ENCODE measurements at regions not wholly inside any gene's neighbourhood (a gene's known extent, or its start where the extent isn't known, plus 50 kb on each side); places are given as distances from the start of the nearest gene placed in this dataset.
"Not testable (repeated sequence)": the region's sequence is repeated elsewhere in the genome, so short reads cannot be mapped to it uniquely, and the experiment has no call there.

GRCh38 chr10:125252937-125253336, 92.6 kb upstream of the CTBP2 start:
- TF ChIP-seq CTCF (IDR thresholded peaks at IDR 0.05; ENCODE audit: control extremely low read depth, extremely low read depth, low read depth, missing control alignments), result no peak
- DNase-seq (ENCODE audit: extremely low spot score), result no peak
- ChIA-PET POLR2A (no interaction called here), CTCF (no interaction called here)

- DNase-seq (ENCODE audit: extremely low spot score); CTCF ChIA-PET; POLR2A ChIA-PET: not testable (repeated sequence)
Measured at GRCh38 chr10:125250834-125251233, 90.5 kb upstream of the CTBP2 start.

- ChIA-PET POLR2A (no interaction called here), CTCF (no interaction called here)
- no peak for TF ChIP-seq CTCF (IDR thresholded peaks at IDR 0.05; ENCODE audit: control extremely low read depth, extremely low read depth, low read depth, missing control alignments)
- DNase-seq (ENCODE audit: extremely low spot score), result no peak
Measured at GRCh38 chr10:125249948-125250347, 89.6 kb upstream of the CTBP2 start.

- TF ChIP-seq CTCF (IDR thresholded peaks at IDR 0.05; ENCODE audit: control extremely low read depth, extremely low read depth, low read depth, missing control alignments), result no peak
- ChIA-PET CTCF (no interaction called here), POLR2A (no interaction called here)
- no peak for DNase-seq (ENCODE audit: extremely low spot score)
Measured at GRCh38 chr10:125248489-125248888, 88.1 kb upstream of the CTBP2 start.

- POLR2A ChIA-PET, result no interaction called here
- no peak for DNase-seq (ENCODE audit: extremely low spot score)
- TF ChIP-seq CTCF (IDR thresholded peaks at IDR 0.05; ENCODE audit: control extremely low read depth, extremely low read depth, low read depth, missing control alignments), result no peak
- CTCF ChIA-PET, result no interaction called here
Measured at GRCh38 chr10:125247576-125247975, 87.2 kb upstream of the CTBP2 start.

GRCh38 chr10:125243532-125244253, 83.3 kb upstream of the CTBP2 start:
- ChIA-PET CTCF (no interaction called here), POLR2A (no interaction called here)

GRCh38 chr10:125238682-125239081, 78.3 kb upstream of the CTBP2 start:
- TF ChIP-seq CTCF (IDR thresholded peaks at IDR 0.05; ENCODE audit: control extremely low read depth, extremely low read depth, low read depth, missing control alignments), result no peak
- no peak for DNase-seq (ENCODE audit: extremely low spot score)
- POLR2A ChIA-PET, result no interaction called here
- CTCF ChIA-PET, result no interaction called here

More at GRCh38 chr10:125243532-125244253, 83.3 kb upstream of the CTBP2 start:
- TF ChIP-seq CTCF (IDR thresholded peaks at IDR 0.05; ENCODE audit: control extremely low read depth, extremely low read depth, low read depth, missing control alignments), result no peak
- no peak for DNase-seq (ENCODE audit: extremely low spot score)

Data from GM10248 (cell line).